Right renal cortex interstitium (tissue), 3 donors: ENCODE measurements at regions not wholly inside any gene's neighbourhood (a gene's known extent, or its start where the extent isn't known, plus 50 kb on each side); places are given as distances from the start of the nearest gene placed in this dataset.
A peak's percentile ranks its signal among the peaks of the same experiment; 100 is the strongest.
"Not testable (repeated sequence)": the region's sequence is repeated elsewhere in the genome, so short reads cannot be mapped to it uniquely, and the experiment has no call there.

ENCODE experiments used
- DNase-seq, 3 donors: peaks; one replicate each; pipeline ENCODE4 v3.0.0-alpha.2; 2013; ENCODE audit warnings: low read depth in 3 of 3, low spot score in 2 of 3

- no peak for DNase-seq
Observed at GRCh38 chr10:29186221-29186620, 102.6 kb upstream of the LYZL1 start.

GRCh38 chr10:29189256-29189655 lies 99.6 kb upstream of the LYZL1 start:
- no peak for DNase-seq

DNA sequence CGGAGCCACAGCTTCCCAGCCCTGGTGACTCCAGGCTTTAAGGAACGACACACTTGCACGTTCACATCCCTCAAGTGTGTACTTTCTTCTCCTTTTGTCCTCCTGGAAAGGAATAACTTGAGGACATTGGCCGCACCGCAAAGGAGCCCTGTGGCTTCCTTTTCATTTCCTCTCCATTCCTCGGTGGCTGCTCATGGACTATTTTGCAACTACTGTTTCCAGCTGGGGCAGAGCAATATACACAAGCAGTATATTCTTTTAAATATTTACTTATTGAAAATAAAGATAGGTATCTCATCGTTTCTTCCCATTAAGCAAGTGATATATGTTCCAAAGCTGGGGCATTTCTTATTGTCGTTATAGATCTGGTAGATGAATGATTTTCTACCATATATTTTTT lies 97.2 kb upstream of the LYZL1 start:
- DNase-seq: no peak

DNA sequence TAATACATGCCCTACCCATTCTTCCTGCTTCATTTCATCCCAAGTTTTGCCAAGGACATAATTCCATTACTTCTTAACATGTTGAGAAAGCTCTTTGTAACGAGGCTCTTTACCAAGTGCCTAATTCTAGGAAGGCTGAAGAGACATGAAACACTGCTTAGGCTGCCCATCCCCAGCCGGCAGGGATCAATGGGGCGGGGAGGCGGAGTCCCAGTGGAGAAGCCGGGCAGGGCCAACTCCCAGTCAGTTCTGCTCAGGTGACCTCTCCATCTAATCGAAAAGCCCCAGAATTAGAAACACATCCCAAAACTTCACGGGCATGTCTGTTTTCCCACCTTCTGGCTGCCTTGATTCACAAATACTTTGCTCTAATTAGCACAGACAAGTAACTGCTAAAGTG lies 89.5 kb upstream of the LYZL1 start:
- DNase-seq: no peak

DNA sequence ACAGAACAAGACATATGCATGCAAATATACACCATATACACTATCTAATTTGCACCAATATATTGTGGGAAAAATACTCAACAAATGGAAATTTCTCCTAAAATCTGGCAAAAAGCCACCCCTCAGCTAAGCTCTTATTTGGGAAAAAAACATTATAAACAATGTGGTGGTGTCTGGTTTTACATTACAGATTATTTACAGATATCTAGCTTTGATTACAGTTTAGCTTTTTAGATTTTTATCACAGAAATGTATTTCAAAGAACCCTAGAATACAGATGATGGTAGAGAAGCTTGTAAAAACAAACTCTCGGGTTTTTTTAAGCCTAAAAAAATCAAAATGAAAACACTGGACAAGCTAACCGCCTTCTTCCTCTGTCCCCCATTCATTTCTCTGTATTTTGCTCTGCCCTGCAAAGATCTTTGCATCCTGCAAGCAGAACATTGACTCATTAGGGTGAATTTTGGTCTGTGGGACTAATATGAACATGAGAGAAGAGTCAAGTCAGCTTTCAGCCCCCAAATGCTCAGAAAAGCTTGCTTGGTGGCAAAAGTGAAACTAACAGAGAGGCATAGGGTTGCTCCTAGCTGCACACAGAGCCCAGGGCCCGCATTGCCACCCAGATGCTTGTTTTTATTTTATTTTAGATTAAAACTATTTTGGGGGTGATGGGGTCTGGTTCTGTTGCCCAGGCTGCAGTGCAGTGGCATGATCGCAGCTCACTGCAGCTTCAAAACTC lies 88.8 kb upstream of the LYZL1 start:
- DNase-seq: no peak

DNA sequence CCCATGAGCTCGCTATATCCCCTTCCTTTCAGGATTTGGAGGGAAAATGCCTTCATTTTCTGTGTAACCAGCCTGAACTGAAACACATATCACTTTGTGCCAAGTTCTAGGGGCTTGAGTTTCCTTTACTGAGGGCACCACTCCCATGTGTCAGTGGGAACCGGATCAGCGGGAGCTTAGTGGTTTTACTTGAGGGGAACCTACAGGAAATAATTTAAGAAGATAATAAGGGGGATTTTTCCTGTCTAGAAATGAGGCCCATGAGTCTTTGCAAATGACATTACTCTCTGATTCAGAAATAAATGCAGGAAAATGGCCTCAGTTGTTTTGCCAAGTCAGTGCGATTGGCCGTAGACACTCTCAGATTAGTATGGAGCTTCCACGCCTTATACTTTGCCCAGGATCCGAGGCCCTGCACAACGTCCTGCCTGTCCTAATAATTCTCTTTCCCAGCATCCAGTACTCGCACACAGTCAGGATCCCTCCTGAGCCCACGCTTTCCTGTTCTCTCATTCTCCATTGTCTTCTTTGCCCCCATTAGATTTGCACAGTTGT lies 86.4 kb upstream of the LYZL1 start:
- no peak for DNase-seq

DNA sequence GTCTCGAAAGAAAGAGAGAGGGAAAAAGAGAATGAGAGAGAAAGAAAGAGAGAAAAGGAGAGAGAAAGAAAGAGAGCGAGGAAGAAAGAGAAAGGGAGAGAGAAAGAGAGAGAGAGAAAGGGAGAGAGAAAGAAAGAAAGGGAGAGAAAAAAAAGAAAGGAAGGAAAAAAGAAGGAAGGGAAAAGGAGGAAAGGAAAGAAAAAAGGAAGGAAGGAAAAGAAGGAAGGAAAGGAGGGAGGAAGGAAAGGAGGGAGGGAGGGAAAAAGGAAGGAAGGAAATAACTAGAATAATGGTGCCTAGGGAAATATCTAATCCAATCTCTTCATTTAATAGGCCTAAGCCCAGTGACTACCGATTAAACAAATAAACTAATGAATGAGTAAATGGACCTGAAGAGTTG lies 85.4 kb upstream of the LYZL1 start:
- DNase-seq: no peak

- peak; percentile 48 to 61 (median 57) for DNase-seq
Observed at GRCh38 chr10:29204070-29204800, 84.6 kb upstream of the LYZL1 start.

DNA sequence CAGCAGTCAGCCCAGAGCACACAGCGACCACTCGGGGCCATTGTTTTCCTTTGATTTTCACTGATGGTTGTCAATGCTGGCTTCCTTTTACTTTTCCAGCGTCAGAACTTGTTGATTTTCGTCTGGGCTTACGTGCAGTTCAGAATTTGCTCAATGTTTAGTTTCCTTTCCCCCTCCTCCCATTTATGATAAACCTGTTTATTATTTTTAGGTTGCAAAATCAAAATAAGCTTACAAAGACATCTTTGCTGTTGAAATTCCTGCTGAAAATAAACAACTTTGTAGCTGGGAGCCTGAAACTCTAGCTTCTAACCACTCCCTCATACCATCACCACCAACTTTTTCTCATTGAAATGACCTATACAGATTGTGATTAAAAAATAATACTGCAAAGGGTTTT lies 83.1 kb upstream of the LYZL1 start:
- DNase-seq: no peak

- DNase-seq: no peak
Observed at GRCh38 chr10:29208845-29209244, 80.0 kb upstream of the LYZL1 start.

DNA sequence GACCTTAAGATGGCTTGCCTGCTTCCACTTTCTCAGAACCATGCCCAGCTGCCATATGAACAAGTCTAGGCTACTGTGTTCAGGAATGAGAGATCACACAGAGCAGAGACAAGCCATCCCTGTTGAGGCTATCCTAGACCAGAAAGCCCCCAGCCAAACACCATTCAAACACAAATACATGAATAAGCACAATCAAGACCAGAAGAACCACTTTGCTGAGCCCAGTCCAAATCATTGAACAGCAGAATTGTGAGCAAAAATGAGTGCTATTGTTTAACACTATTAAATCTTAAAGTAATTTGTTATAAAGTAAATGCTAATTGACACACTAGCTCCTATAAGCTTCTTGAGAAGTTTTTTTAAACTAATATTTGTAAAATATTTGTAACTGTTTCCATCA lies 79.0 kb upstream of the LYZL1 start:
- DNase-seq: no peak

DNA sequence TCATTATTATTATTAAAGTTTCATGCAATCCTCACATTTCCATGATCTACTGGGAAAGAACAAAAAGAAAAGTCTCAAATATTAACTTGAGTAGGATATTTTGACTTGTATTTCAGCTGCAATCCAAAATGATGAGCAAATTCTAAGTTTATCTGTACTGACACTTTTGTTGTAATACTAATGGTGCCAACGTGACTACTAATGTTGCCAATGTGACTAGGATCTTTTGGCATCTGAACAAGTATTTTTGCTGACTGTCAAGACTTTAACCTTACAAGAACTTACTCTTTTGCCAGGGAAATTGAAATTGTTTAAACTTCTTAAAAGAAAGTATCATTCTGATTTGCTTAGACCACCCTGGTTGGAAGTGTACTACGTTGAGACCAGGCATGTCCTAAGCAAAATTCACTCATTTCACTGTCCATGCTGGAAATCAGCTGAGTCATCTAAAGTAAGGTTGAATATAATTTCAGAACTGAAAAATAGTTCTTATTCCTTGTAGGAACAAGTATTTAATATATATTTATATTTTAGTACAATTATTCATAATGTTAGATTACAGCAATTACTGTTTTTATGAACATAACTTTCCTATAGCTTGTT lies 78.5 kb upstream of the LYZL1 start:
- no peak for DNase-seq

- no peak for DNase-seq
Observed at GRCh38 chr10:29212597-29212996, 76.3 kb upstream of the LYZL1 start.

GRCh38 chr10:29214551-29214950 lies 74.3 kb upstream of the LYZL1 start:
- DNase-seq: no peak

DNA sequence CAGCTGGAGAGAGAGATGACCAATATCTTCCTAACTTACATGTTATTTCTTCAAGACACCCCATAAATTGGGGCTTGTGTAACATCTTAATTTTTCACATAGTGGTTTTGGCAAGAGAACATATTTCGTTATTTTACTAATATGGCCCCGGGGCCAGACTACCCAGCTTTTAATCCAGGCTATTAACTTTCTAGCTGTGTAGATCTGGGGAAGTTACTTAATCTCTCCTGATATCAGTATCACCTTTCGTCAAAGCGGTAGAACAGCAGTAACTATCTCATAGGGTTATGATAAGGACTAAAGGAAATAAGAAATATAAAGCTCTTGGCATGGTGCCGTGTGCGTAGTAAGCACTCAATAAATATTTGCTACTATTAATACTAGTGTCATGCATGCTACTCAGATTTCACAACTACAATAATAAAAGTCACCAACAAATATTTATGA lies 71.6 kb upstream of the LYZL1 start:
- no peak for DNase-seq

DNA sequence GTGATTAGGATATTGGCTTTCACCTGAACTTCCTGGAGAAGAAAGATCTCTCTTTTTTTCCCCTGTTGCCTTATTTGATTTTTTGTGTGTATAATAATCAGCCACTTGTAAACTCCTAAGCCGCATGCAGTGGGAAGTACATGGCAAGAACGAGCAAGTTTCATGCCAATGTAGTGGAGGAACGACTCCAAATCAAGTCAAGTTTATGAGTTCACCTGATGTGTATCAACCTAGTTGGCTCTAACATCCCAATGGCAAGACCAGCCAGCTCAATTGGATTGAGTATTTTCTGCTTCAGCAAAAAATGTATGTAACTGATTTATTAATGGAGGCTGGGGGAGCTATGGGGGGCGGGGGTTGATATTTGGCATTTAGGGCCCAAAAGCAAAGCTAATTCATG lies 65.5 kb upstream of the LYZL1 start:
- no peak for DNase-seq

DNA sequence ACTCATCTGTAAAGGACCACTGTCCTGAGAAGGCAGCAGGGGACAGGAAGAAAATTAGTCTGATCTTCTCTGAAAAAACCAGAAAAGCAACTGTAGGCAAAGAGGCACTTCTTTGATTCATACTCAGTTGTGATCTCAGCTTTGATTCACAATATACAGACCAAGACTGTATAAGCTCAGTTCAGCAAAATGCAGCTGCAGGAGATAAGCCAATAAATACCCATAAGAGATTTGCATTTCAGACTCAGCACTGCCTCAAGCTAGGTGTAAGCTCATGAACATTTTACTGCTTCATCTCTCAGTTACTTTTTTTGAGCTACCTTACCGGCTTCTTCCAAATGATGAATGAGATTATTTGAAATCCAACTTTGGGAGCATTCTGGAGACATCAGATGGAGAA lies 64.2 kb upstream of the LYZL1 start:
- no peak for DNase-seq

DNA sequence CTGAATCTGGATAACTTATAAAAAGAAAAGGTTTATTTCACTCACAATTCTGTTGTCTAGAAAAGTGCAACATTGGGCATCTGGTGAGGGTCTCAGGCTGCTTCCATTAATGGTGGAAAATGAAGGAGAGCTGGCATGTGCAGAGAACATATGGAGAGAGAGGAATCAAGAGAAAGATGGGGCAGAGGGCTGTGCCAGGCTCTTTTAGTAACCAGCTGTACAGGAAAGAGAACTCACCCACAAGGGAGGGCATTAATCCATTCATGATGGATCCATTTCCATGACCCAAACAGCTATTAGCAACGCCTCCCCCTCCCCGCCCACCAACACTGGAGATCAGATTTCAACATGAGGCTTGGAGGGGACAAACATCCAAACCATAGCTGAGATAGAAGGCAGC lies 61.7 kb upstream of the LYZL1 start:
- no peak for DNase-seq

DNA sequence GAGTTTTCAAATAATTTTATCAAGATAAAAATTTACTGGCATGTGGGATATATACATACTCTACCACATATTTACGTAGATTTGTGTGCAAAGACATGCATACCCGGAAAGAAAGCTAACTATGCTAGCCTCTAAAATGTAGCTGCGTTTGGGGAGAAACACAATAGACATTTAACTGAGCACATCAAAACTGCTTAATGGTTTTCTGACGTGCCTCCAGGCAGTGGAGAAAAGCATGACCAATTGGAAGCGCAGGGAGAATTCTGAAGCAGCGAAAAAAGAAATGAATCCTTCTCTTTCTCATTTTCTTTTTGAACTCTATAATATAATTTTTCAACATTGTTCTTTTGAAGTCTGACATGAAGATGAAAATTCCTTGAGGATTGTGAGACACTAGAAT lies 60.3 kb upstream of the LYZL1 start:
- no peak for DNase-seq

GRCh38 chr10:29229258-29229705 lies 59.6 kb upstream of the LYZL1 start:
- DNase-seq: no peak

- DNase-seq: not testable (repeated sequence)
Observed at GRCh38 chr10:29236910-29237309, 52.0 kb upstream of the LYZL1 start.

DNA sequence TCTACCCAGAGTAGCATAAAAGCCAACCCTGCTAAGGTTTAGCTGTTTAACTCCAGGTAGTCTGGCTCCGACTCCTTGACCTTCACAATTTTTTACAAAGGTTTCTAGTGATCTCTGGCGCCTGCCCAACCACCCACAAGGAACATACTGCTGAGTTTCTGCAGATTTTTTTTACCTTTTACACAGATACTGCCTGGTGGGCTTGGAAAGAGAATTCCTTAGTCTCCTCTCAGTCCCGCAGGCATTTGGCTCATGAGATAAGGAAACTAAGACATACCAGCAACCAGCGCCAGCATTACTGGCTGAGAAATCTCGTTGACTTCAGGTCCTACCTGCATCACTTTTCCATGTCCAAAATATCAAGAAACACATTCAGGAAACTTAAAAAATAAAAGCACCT lies 51.1 kb upstream of the LYZL1 start:
- no peak for DNase-seq
